ENCODE measurements at regions not wholly inside any gene's neighbourhood (a gene's known extent, or its start where the extent isn't known, plus 50 kb on each side); places are given as distances from the start of the nearest gene placed in this dataset.

- no peak for DNase-seq (ENCODE audit: low read depth in 1 of 2, low spot score in 1 of 2)
Measured at GRCh38 chr12:125193376-125194152, 128.3 kb downstream of the AACS start.

- no peak for DNase-seq (ENCODE audit: low read depth in 1 of 2, low spot score in 1 of 2)
Measured at GRCh38 chr12:125194163-125194773, 129.0 kb downstream of the AACS start.

- no peak for DNase-seq (ENCODE audit: low read depth in 1 of 2, low spot score in 1 of 2)
Measured at GRCh38 chr12:125194987-125195386, 129.8 kb downstream of the AACS start.

- DNase-seq (ENCODE audit: low read depth in 1 of 2, low spot score in 1 of 2), result no peak
Measured at GRCh38 chr12:125197326-125197725, 132.1 kb downstream of the AACS start.

GRCh38 chr12:125198652-125199051, 133.4 kb downstream of the AACS start:
- DNase-seq (ENCODE audit: low read depth in 1 of 2, low spot score in 1 of 2), result no peak

GRCh38 chr12:125201090-125201489, 135.9 kb downstream of the AACS start:
- no peak for DNase-seq (ENCODE audit: low read depth in 1 of 2, low spot score in 1 of 2)

GRCh38 chr12:125201940-125202339, 136.7 kb downstream of the AACS start:
- DNase-seq (ENCODE audit: low read depth in 1 of 2, low spot score in 1 of 2), result no peak

- DNase-seq (ENCODE audit: low read depth in 1 of 2, low spot score in 1 of 2), result no peak
Measured at GRCh38 chr12:125202421-125202820, 137.2 kb downstream of the AACS start.

GRCh38 chr12:125203145-125203765, 138.0 kb downstream of the AACS start:
- DNase-seq (ENCODE audit: low read depth in 1 of 2, low spot score in 1 of 2), result no peak

GRCh38 chr12:125205386-125205785, 140.2 kb downstream of the AACS start:
- DNase-seq (ENCODE audit: low read depth in 1 of 2, low spot score in 1 of 2), result no peak

GRCh38 chr12:125206711-125207110, 141.5 kb downstream of the AACS start:
- no peak for DNase-seq (ENCODE audit: low read depth in 1 of 2, low spot score in 1 of 2)

GRCh38 chr12:125208334-125208733, 143.1 kb downstream of the AACS start:
- no peak for DNase-seq (ENCODE audit: low read depth in 1 of 2, low spot score in 1 of 2)

GRCh38 chr12:125208942-125209341, 143.7 kb downstream of the AACS start:
- DNase-seq (ENCODE audit: low read depth in 1 of 2, low spot score in 1 of 2), result no peak

- no peak for DNase-seq (ENCODE audit: low read depth in 1 of 2, low spot score in 1 of 2)
Measured at GRCh38 chr12:125210104-125210755, 145.0 kb downstream of the AACS start.

- DNase-seq (ENCODE audit: low read depth in 1 of 2, low spot score in 1 of 2), result no peak
Measured at GRCh38 chr12:125211464-125211863, 146.2 kb downstream of the AACS start.

GRCh38 chr12:125214289-125214688, 149.1 kb downstream of the AACS start:
- DNase-seq (ENCODE audit: low read depth in 1 of 2, low spot score in 1 of 2), result no peak

GRCh38 chr12:125216756-125217155, 151.5 kb downstream of the AACS start:
- DNase-seq (ENCODE audit: low read depth in 1 of 2, low spot score in 1 of 2), result no peak

- no peak for DNase-seq (ENCODE audit: low read depth in 1 of 2, low spot score in 1 of 2)
Measured at GRCh38 chr12:125217308-125217707, 152.1 kb downstream of the AACS start.

- no peak for DNase-seq (ENCODE audit: low read depth in 1 of 2, low spot score in 1 of 2)
Measured at GRCh38 chr12:125218952-125219351, 153.7 kb downstream of the AACS start.

- DNase-seq (ENCODE audit: low read depth in 1 of 2, low spot score in 1 of 2), result no peak
Measured at GRCh38 chr12:125220404-125221273, 155.4 kb downstream of the AACS start.

GRCh38 chr12:125221602-125222001, 156.4 kb downstream of the AACS start:
- DNase-seq (ENCODE audit: low read depth in 1 of 2, low spot score in 1 of 2), result no peak
